T47D (cell line): ENCODE measurements at regions not wholly inside any gene's neighbourhood (a gene's known extent, or its start where the extent isn't known, plus 50 kb on each side); places are given as distances from the start of the nearest gene placed in this dataset.
"Not testable (repeated sequence)": the region's sequence is repeated elsewhere in the genome, so short reads cannot be mapped to it uniquely, and the experiment has no call there.

ENCODE experiments used
- DNase-seq, 2 experiments: peaks; one replicate each; pipeline versions ENCODE4 v3.0.0 to v3.0.0-alpha.2; 2011 to 2012; ENCODE audit warnings: low read depth in 1 of 2, low spot score in 1 of 2
- JUND ChIP-seq: IDR thresholded peaks from 2 replicates; pipeline ENCODE4 v1.6.1; 2012; ENCODE audit warnings: low read depth
- in situ Hi-C: cut with HindIII; loops from 2 replicates; pipeline ENCODE4 v1.10.0; 2016; ENCODE audit warnings: low sequenced_read_pairs, low pct_unique_long_range_greater_than_20kb

GRCh38 chr5:145680767-145681166 lies 154.4 kb downstream of the PRELID2 start:
- DNase-seq, result no peak
- in situ Hi-C loops, result no loop called here
- no peak for TF ChIP-seq JUND

- DNase-seq, result peak in 1 of 2 experiments; percentile 55
- TF ChIP-seq JUND, result no peak
- in situ Hi-C loops, result no loop called here
Observed at GRCh38 chr5:145680169-145680568, 155.0 kb downstream of the PRELID2 start.

GRCh38 chr5:145678255-145678654 lies 156.9 kb downstream of the PRELID2 start:
- DNase-seq, result no peak
- peak; percentile 60; the same call in 1 of the 2 replicates for TF ChIP-seq JUND
- in situ Hi-C loops, result no loop called here

GRCh38 chr5:145673786-145674185 lies 161.4 kb downstream of the PRELID2 start:
- in situ Hi-C loops, result no loop called here
- DNase-seq, result no peak
- no peak for TF ChIP-seq JUND

- in situ Hi-C loops, result no loop called here
- TF ChIP-seq JUND, result no peak
- DNase-seq, result no peak
Observed at GRCh38 chr5:145668714-145669113, 166.4 kb downstream of the PRELID2 start.

GRCh38 chr5:145667742-145668141 lies 167.4 kb downstream of the PRELID2 start:
- in situ Hi-C loops, result no loop called here
- DNase-seq, result no peak

GRCh38 chr5:145666591-145666990 lies 168.6 kb downstream of the PRELID2 start:
- in situ Hi-C loops, result no loop called here
- DNase-seq, result no peak
- TF ChIP-seq JUND, result no peak

More at GRCh38 chr5:145667742-145668141, 167.4 kb downstream of the PRELID2 start:
- TF ChIP-seq JUND, result no peak

- no peak for DNase-seq
- in situ Hi-C loops, result no loop called here
- no peak for TF ChIP-seq JUND
Observed at GRCh38 chr5:145661737-145662485, 173.2 kb downstream of the PRELID2 start.

GRCh38 chr5:145660897-145661640 lies 174.1 kb downstream of the PRELID2 start:
- DNase-seq, result no peak
- TF ChIP-seq JUND, result no peak
- in situ Hi-C loops, result no loop called here

GRCh38 chr5:145658435-145658834 lies 176.7 kb downstream of the PRELID2 start:
- TF ChIP-seq JUND, result no peak
- in situ Hi-C loops, result no loop called here
- DNase-seq, result no peak

- DNase-seq, in situ Hi-C loops: not testable (repeated sequence)
Observed at GRCh38 chr5:145652700-145653099, 182.4 kb downstream of the PRELID2 start.

GRCh38 chr5:145647137-145647536 lies 188.0 kb downstream of the PRELID2 start:
- DNase-seq, in situ Hi-C loops: not testable (repeated sequence)

- in situ Hi-C loops, DNase-seq: not testable (repeated sequence)
Observed at GRCh38 chr5:145643214-145643613, 191.9 kb downstream of the PRELID2 start.
